T-helper 1 cell (primary cell): ENCODE measurements at regions not wholly inside any gene's neighbourhood (a gene's known extent, or its start where the extent isn't known, plus 50 kb on each side); places are given as distances from the start of the nearest gene placed in this dataset.

ENCODE experiments used
- DNase-seq, 5 donors: peaks; one replicate each; pipeline ENCODE4 v3.0.0-alpha.2; 2012 to 2020

- DNase-seq: no peak
These were observed 328.3 kb upstream of the ADGRL2 start for GRCh38 chr1:81472387-81472786.

DNA sequence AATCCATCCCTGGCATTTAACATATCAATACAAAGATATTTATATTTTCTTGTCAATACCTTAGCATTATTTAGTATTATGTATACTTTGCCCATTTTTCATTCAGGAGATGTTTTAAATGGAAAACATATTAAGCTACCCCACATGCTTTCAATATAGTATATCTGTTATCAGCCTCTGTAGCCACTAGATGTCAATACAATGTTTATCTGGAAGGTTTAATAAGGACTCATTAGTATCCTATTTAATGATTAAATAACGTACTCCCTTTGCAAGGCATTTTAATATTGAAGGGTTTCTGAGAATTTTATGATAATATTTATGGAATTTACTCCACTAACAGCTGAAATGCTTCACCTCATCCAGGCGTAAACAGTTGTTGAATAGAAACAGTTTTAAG lies 329.5 kb upstream of the ADGRL2 start:
- DNase-seq: no peak

- no peak for DNase-seq
These were observed 330.5 kb upstream of the ADGRL2 start for GRCh38 chr1:81470275-81470674.

GRCh38 chr1:81467383-81467782 lies 333.4 kb upstream of the ADGRL2 start:
- no peak for DNase-seq

DNA sequence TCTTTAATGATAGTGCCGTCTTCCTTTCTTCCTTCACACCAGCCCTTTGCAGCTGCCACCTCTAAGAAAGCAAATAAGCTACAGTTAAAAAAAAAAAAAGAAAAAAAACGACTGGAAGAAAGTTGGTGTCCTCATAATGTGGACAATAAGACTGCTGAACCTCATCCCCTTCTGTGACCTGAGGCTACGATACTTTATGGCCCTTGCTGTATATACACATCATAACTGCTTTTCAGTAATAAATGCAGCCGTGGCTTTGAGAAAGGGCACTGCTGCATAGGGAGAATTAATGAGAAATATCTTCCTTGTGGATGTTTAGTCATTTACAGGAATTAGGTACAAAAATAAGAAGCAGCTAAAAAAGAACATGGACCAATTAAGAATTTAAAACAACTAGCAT lies 333.8 kb upstream of the ADGRL2 start:
- DNase-seq: no peak

GRCh38 chr1:81463936-81464837 lies 336.5 kb upstream of the ADGRL2 start:
- no peak for DNase-seq

DNA sequence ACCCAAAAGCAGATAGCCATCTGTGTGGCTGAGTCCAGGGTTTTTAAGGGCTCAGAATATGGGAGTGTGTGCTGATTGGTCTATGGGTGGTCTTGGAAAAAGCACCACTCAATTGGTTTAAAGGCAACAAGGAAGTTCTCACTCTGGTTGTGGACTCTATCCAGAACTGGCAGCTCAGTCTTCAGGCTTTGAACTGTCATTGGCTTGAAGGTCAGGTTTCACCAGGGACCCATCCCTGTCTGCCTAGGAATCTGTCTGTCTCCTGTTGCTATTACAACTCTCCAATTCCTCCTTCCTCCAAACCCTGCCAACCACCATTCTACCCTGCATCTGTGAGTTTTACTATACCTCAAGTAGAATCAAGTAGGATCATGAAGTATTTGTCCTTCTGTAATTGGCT lies 341.7 kb upstream of the ADGRL2 start:
- no peak for DNase-seq

GRCh38 chr1:81458186-81458585 lies 342.5 kb upstream of the ADGRL2 start:
- no peak for DNase-seq

- DNase-seq: no peak
These were observed 345.3 kb upstream of the ADGRL2 start for GRCh38 chr1:81455481-81455880.

DNA sequence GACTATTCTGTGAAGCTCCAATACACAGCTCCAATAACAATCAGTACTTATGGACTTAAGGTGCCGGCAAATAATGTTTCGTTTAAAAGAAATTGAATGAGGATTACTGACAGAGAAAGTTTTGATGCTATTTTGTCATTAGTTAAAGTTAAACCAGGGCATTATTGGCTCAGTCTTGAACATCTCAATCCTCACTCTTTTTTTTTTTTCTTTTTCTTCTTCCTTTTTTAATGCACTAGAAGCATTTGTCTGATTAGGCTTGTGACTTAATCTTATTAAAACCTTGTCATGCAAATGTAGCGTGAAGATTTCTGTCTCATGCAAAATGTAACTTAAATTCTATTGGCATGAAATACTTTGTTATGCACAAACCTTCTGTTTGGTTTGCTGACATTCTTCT lies 346.8 kb upstream of the ADGRL2 start:
- DNase-seq: no peak

- no peak for DNase-seq
These were observed 347.4 kb upstream of the ADGRL2 start for GRCh38 chr1:81453367-81453703.

GRCh38 chr1:81452693-81453366 lies 347.9 kb upstream of the ADGRL2 start:
- no peak for DNase-seq

GRCh38 chr1:81449786-81450185 lies 350.9 kb upstream of the ADGRL2 start:
- DNase-seq: no peak

DNA sequence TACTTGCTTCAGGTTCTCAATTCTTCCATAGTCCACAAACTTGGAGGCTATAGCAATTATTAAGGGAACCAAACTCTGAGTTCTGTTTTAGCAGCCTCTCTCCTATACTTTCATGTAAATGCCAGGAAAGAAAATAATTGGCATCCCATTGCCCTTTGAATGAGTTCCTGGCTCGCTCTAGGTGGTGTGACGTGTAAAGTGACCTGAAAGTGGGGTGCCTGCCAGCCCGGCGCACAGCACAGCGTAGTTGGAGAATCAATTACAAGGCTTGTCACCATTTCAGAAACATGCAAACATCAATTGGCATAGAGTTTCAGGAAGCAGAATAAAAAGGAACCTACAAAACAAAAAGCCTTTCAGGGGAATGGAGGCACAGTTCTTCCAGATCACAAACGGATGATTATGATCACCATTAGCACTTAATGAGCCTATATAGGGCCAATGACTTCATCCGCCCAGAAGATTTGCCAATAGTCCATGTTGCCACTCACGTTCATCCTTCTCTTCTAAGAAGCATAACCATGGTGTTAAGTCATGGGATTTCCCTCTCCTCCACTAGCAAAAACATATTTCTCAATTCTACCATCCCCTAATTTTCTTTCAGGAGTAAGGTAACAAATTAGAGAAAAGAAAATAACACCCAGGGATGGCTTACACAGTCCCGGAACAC lies 354.6 kb upstream of the ADGRL2 start:
- DNase-seq: no peak

DNA sequence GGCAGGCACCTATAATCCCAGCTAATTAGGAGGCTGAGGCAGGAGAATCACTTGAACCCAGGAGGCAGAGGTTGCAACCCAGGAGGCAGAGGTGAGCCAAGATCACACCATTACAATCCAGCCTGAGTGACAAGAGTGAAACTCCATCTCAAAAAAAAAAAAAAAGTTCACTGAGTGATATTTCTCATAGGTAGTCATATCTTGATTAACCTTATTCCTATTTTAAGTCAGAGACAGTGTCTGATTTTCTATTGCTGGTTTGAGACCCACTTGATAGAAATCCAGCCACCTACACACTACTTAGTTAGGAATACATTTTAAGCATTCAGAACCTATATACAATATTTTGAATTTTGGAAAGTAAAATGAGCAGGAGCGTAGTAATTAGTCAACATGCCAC lies 357.4 kb upstream of the ADGRL2 start:
- no peak for DNase-seq

GRCh38 chr1:81439046-81439823 lies 361.5 kb upstream of the ADGRL2 start:
- DNase-seq: no peak

- no peak for DNase-seq
These were observed 363.1 kb upstream of the ADGRL2 start for GRCh38 chr1:81437649-81438048.

DNA sequence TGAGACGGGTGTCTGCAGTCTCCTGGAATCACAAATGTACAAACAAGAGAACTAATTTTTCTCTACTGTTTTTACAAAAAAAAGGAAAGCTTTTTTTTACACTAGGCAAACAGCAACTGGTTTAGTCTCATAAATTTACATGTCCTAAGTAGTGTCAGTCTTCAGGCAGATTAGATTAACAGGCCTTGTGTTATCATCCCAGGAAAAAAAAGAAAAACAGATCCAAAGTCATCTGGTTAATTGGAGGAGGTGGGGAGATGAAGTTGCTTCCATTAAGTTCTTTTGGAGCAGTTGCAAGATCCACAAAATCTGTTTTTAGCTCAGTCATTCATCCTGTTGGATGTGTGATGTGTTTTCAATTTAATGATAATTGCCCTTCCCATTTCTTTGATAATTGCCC lies 363.5 kb upstream of the ADGRL2 start:
- DNase-seq: no peak

DNA sequence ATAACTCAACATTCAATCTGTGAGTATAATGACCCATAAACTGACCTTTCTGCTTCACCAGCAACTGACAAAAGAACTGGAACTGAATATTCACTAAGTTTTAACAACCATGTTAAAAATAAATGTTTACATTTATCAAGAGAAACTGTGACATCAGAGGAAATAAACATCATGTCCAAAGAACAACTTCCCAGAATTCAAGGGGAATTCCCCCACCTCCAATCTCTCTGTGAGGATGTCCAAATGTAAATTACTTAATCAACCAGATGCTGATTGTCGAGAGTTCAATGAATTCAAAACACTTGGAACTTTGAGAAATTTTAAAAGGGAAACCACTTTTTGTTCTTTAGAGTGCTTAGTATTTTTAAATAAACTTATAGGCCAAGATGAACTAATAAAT lies 365.6 kb upstream of the ADGRL2 start:
- DNase-seq: no peak

GRCh38 chr1:81433676-81434075 lies 367.1 kb upstream of the ADGRL2 start:
- no peak for DNase-seq

DNA sequence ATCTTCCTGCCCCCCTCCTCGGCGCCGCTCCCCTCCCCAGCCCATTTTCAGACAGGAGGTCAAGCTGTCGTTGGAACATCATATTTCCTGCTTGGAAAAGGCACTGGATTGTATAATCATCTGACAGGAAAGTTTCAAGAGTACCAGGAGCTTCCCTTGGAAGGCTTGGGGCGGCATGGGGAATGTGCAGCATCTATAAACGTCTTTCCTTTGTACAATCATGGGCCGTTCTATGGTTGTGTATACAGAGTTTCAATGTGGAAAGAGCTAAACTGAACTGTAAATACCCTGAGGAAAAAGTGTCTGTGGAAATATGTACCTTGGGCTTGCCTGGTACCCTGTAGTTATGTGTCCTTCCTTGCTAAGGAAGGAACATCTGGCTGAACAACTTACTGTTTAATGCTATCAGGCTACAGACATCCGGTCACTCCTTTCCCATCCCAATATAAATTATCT lies 368.1 kb upstream of the ADGRL2 start:
- DNase-seq: no peak

DNA sequence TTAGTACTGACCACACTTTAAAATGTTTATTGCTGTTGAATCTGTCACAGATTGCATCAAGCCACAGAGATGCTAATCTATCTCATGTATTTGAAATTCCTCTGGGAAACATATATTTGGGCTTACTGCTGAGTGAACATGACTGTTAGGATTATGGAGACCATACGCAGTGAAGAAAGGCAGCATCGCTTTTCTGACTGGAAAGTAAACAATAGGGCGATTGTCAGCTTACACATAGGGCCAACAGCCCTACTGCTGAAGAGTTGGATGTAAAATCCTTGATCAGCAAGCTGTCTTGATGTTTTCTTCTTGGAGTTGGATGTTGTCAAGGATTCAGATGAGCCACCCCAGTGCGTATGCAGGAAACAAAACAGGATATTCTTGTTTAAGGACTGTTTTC lies 368.7 kb upstream of the ADGRL2 start:
- no peak for DNase-seq

GRCh38 chr1:81431624-81432000 lies 369.1 kb upstream of the ADGRL2 start:
- DNase-seq: no peak
